ENCODE measurements at regions not wholly inside any gene's neighbourhood (a gene's known extent, or its start where the extent isn't known, plus 50 kb on each side); places are given as distances from the start of the nearest gene placed in this dataset.

DNA sequence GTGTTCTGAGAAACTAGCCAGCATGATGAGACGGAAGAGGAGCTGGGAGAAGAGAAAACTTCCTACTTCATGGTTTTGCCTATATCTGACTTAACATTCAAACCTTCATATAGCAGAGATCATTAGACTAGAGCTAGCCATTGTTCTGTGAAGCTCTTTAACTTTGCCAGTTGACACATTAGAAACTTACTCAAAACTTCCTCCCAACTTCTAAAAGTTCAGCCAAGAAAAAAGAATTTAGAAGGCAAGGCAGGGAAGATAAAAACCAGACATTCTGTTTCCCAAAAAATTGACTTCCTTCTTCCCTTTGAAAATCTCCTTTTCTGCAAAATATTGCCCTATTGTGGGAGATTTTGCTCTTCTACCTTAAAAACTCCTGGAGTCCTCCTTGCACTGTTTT is 134.8 kb upstream of the UST start:
- TF ChIP-seq EZH2phosphoT487 (IDR thresholded peaks at IDR 0.05; ENCODE audit: low read length) (no peak), EZH2 (optimal IDR thresholded peaks at IDR 0.05; ENCODE audit: low read depth, low read length) (no peak)
- TF ChIP-seq, protein P1, sequence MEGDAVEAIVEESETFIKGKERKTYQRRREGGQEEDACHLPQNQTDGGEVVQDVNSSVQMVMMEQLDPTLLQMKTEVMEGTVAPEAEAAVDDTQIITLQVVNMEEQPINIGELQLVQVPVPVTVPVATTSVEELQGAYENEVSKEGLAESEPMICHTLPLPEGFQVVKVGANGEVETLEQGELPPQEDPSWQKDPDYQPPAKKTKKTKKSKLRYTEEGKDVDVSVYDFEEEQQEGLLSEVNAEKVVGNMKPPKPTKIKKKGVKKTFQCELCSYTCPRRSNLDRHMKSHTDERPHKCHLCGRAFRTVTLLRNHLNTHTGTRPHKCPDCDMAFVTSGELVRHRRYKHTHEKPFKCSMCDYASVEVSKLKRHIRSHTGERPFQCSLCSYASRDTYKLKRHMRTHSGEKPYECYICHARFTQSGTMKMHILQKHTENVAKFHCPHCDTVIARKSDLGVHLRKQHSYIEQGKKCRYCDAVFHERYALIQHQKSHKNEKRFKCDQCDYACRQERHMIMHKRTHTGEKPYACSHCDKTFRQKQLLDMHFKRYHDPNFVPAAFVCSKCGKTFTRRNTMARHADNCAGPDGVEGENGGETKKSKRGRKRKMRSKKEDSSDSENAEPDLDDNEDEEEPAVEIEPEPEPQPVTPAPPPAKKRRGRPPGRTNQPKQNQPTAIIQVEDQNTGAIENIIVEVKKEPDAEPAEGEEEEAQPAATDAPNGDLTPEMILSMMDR (IDR thresholded peaks at IDR 0.05; ENCODE audit: low read length) = no peak
- no peaks in the 10 kb centered on the region for H3K27me3 ChIP-seq (replicated peaks; ENCODE audit: insufficient read depth, low read length)
- no peaks in the 10 kb centered on the region for H3K9me3 ChIP-seq (replicated peaks; ENCODE audit: insufficient read depth, low read length)
- no peak overlapping the region for H3K4me3 ChIP-seq (ENCODE audit: low read length)
- no peaks in the 10 kb centered on the region for H3K9me2 ChIP-seq (replicated peaks; ENCODE audit: insufficient read depth, low read length)
- no peaks in the 10 kb centered on the region for H3F3A ChIP-seq (ENCODE audit: insufficient read depth, low read length)
- no peaks in the 10 kb centered on the region for H3K79me2 ChIP-seq (ENCODE audit: low read length)
- DNase-seq = no peak
- no peak overlapping the region for H3K27ac ChIP-seq (ENCODE audit: low read length)
- H4K20me1 ChIP-seq (ENCODE audit: insufficient read depth, low read length) = no peaks in the 10 kb centered on the region
- no peaks in the 10 kb centered on the region for H3K36me3 ChIP-seq (replicated peaks; ENCODE audit: insufficient read depth, low read length)
- H2AFZ ChIP-seq (ENCODE audit: low read length) = no peak overlapping the region
- no peak overlapping the region for H3K4me2 ChIP-seq (ENCODE audit: low read depth, low read length)
- H3K9ac ChIP-seq (ENCODE audit: low read length) = no peak overlapping the region
- H3K4me1 ChIP-seq (ENCODE audit: low read length) = no peaks in the 10 kb centered on the region

DNA sequence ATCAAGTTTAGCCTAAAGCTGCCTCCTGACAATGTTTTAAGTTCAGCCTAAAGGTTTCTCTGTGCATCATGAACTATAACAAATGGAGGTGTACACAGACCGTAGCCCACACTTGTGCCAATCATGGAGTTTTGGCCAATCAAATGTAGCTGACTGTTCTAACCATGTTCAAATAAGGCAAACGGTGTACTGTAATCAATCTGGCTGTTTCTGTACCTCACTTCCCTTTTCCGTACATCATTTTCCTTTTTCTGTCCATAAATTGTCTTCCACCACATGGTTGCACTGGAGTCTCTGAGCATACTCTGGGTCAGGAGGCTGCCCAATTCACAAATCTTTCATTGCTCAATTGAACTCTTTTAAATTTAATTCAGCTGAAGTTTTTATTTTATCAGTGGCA is 132.2 kb upstream of the UST start:
- no peak overlapping the region for H3K9ac ChIP-seq (ENCODE audit: low read length)
- TF ChIP-seq, protein P1 (IDR thresholded peaks at IDR 0.05; ENCODE audit: low read length) = no peak
- TF ChIP-seq EZH2 (optimal IDR thresholded peaks at IDR 0.05; ENCODE audit: low read depth, low read length) (no peak), EZH2phosphoT487 (IDR thresholded peaks at IDR 0.05; ENCODE audit: low read length) (no peak)

DNA sequence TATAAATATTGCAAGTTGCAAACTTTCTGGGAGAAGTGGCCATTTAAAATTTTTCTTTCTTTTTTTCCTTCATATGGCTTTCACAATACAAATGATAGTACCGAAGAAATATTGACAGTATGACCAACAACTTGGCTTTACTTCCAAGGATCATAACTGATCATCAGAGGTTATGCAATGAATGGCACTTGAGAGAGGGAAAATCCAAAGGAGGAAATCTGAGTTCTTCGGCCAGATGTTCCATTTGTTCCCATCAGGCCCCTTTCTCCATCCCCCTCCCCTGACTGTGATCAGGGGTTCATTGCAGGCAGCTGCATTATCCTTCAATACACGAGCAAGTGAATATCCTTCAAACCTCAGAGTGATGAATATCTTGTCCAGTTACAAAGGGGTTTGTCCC is 130.0 kb upstream of the UST start:
- TF ChIP-seq EZH2phosphoT487 (IDR thresholded peaks at IDR 0.05; ENCODE audit: low read length) (no peak), EZH2 (optimal IDR thresholded peaks at IDR 0.05; ENCODE audit: low read depth, low read length) (no peak)
- TF ChIP-seq, protein P1 (IDR thresholded peaks at IDR 0.05; ENCODE audit: low read length) = no peak
- Histone ChIP-seq H3K4me3 (ENCODE audit: low read length) (no peak overlapping the region), H3K9ac (ENCODE audit: low read length) (no peak overlapping the region), H3K27me3 (replicated peaks; ENCODE audit: insufficient read depth, low read length) (no peaks in the 10 kb centered on the region), H3K4me1 (ENCODE audit: low read length) (no peaks in the 10 kb centered on the region), H3K36me3 (replicated peaks; ENCODE audit: insufficient read depth, low read length) (no peaks in the 10 kb centered on the region), H3K27ac (ENCODE audit: low read length) (no peak overlapping the region), H3K9me3 (replicated peaks; ENCODE audit: insufficient read depth, low read length) (no peaks in the 10 kb centered on the region), H2AFZ (ENCODE audit: low read length) (no peak overlapping the region), H3F3A (ENCODE audit: insufficient read depth, low read length) (no peaks in the 10 kb centered on the region), H3K79me2 (ENCODE audit: low read length) (no peaks in the 10 kb centered on the region), H3K4me2 (ENCODE audit: low read depth, low read length) (no peak overlapping the region), H3K9me2 (replicated peaks; ENCODE audit: insufficient read depth, low read length) (no peaks in the 10 kb centered on the region), H4K20me1 (ENCODE audit: insufficient read depth, low read length) (no peaks in the 10 kb centered on the region)
- no peak for DNase-seq

More for the DNA sequence above, 132.2 kb upstream of the UST start:
- Histone ChIP-seq H3K9me2 (replicated peaks; ENCODE audit: insufficient read depth, low read length) (no peaks in the 10 kb centered on the region), H3K27ac (ENCODE audit: low read length) (no peak overlapping the region), H3K79me2 (ENCODE audit: low read length) (no peaks in the 10 kb centered on the region), H3K4me2 (ENCODE audit: low read depth, low read length) (no peak overlapping the region), H3K9me3 (replicated peaks; ENCODE audit: insufficient read depth, low read length) (no peaks in the 10 kb centered on the region), H3F3A (ENCODE audit: insufficient read depth, low read length) (no peaks in the 10 kb centered on the region), H3K36me3 (replicated peaks; ENCODE audit: insufficient read depth, low read length) (no peaks in the 10 kb centered on the region), H2AFZ (ENCODE audit: low read length) (no peak overlapping the region), H4K20me1 (ENCODE audit: insufficient read depth, low read length) (no peaks in the 10 kb centered on the region), H3K4me1 (ENCODE audit: low read length) (no peaks in the 10 kb centered on the region), H3K4me3 (ENCODE audit: low read length) (no peak overlapping the region), H3K27me3 (replicated peaks; ENCODE audit: insufficient read depth, low read length) (no peaks in the 10 kb centered on the region)
- DNase-seq = no peak

Data from MM.1S (cell line).